ENCODE measurements at regions not wholly inside any gene's neighbourhood (a gene's known extent, or its start where the extent isn't known, plus 50 kb on each side); places are given as distances from the start of the nearest gene placed in this dataset.

DNA sequence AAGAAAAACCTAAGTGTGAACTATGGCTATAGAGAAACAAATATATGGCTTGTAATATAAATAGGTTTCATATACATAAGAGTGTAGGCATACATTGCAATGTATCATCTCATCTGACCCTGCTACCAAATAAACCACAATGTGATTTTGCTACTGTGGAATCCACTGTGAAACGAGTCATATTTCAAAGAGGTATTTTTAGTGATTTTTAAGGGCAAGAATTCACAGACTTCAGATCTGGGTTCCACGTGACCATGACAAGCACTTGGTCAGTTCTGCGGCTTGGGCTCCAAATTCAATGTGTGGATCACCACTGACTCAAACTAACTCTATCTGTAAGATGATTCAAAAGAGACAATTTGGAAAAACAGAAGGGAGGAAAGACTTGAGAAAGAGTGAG is 147.0 kb upstream of the ERG start:
- no peak for TF ChIP-seq MYC (IDR thresholded peaks at IDR 0.05; ENCODE audit: insufficient read depth, insufficient read length, insufficient replicate concordance, low read length, severe bottlenecking)
- TF ChIP-seq CREM (IDR thresholded peaks at IDR 0.05; ENCODE audit: low read depth): no peak
- TF ChIP-seq, protein P1, sequence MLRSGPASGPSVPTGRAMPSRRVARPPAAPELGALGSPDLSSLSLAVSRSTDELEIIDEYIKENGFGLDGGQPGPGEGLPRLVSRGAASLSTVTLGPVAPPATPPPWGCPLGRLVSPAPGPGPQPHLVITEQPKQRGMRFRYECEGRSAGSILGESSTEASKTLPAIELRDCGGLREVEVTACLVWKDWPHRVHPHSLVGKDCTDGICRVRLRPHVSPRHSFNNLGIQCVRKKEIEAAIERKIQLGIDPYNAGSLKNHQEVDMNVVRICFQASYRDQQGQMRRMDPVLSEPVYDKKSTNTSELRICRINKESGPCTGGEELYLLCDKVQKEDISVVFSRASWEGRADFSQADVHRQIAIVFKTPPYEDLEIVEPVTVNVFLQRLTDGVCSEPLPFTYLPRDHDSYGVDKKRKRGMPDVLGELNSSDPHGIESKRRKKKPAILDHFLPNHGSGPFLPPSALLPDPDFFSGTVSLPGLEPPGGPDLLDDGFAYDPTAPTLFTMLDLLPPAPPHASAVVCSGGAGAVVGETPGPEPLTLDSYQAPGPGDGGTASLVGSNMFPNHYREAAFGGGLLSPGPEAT (IDR thresholded peaks at IDR 0.05; ENCODE audit: low read depth): no peak
- no peak for TF ChIP-seq ZNF24 (IDR thresholded peaks at IDR 0.05)
- TF ChIP-seq CTCF (IDR thresholded peaks at IDR 0.05 in 2 of 3, conservative IDR thresholded peaks at IDR 0.05 in 1 of 3; ENCODE audit: control insufficient read depth in 2 of 3, extremely low read depth in 1 of 3, insufficient read depth in 1 of 3, low read depth in 3 of 3, low read length in 3 of 3): no peak
- no peak for TF ChIP-seq JUND (IDR thresholded peaks at IDR 0.05; ENCODE audit: low read depth, low read length)
- TF ChIP-seq JUNB (IDR thresholded peaks at IDR 0.05): no peak
- TF ChIP-seq, protein P2, sequence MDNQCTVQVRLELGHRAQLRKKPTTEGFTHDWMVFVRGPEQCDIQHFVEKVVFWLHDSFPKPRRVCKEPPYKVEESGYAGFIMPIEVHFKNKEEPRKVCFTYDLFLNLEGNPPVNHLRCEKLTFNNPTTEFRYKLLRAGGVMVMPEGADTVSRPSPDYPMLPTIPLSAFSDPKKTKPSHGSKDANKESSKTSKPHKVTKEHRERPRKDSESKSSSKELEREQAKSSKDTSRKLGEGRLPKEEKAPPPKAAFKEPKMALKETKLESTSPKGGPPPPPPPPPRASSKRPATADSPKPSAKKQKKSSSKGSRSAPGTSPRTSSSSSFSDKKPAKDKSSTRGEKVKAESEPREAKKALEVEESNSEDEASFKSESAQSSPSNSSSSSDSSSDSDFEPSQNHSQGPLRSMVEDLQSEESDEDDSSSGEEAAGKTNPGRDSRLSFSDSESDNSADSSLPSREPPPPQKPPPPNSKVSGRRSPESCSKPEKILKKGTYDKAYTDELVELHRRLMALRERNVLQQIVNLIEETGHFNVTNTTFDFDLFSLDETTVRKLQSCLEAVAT (IDR thresholded peaks at IDR 0.05): no peak
- TF ChIP-seq ESRRA (IDR thresholded peaks at IDR 0.05; ENCODE audit: low read length): no peak
- TF ChIP-seq MAX (IDR thresholded peaks at IDR 0.05; ENCODE audit: low read depth, low read length): no peak
- no peak for TF ChIP-seq CHD4 (IDR thresholded peaks at IDR 0.05)
- TF ChIP-seq SIX5 (IDR thresholded peaks at IDR 0.05; ENCODE audit: low read depth, low read length, severe bottlenecking): no peak
- TF ChIP-seq YY1 (IDR thresholded peaks at IDR 0.05; ENCODE audit: low read depth, low read length): no peak
